ENCODE measurements at regions not wholly inside any gene's neighbourhood (a gene's known extent, or its start where the extent isn't known, plus 50 kb on each side); places are given as distances from the start of the nearest gene placed in this dataset.

DNA sequence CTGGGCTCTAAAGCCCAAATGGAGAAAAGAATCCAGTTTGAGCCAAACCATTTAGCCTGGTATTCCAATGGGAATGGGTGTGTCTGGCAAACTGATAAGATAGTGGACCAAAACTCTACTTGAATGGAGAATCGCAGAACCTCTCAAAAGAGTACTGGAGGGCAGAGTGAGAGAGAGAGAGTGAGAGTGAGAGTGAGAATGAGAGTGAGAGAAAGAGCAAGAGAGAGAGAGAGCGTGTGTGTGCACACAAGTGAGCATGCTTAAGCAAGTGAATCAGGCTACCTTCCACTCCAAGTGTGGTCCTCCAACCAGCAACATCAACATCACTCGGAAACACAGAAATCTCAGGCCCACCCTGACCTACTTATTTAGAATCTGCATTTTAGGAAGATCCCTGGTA lies 58.8 kb downstream of the UQCRFS1 start:
- TF ChIP-seq, protein P1, sequence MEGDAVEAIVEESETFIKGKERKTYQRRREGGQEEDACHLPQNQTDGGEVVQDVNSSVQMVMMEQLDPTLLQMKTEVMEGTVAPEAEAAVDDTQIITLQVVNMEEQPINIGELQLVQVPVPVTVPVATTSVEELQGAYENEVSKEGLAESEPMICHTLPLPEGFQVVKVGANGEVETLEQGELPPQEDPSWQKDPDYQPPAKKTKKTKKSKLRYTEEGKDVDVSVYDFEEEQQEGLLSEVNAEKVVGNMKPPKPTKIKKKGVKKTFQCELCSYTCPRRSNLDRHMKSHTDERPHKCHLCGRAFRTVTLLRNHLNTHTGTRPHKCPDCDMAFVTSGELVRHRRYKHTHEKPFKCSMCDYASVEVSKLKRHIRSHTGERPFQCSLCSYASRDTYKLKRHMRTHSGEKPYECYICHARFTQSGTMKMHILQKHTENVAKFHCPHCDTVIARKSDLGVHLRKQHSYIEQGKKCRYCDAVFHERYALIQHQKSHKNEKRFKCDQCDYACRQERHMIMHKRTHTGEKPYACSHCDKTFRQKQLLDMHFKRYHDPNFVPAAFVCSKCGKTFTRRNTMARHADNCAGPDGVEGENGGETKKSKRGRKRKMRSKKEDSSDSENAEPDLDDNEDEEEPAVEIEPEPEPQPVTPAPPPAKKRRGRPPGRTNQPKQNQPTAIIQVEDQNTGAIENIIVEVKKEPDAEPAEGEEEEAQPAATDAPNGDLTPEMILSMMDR (conservative IDR thresholded peaks at IDR 0.05): no peak
- no peak for TF ChIP-seq EZH2 (IDR thresholded peaks at IDR 0.05; ENCODE audit: low read depth)

All from PC-9 (cell line).